DMS153 treated with DMSO at 0.1 percent for 48 hours (cell line): ENCODE measurements at regions not wholly inside any gene's neighbourhood (a gene's known extent, or its start where the extent isn't known, plus 50 kb on each side); places are given as distances from the start of the nearest gene placed in this dataset.

Experiments
- DNase-seq: peaks from one replicate; lab custom pipeline; 2025; ENCODE audit not compliant: unreplicated experiment; lab: John Stamatoyannopoulos, UW

GRCh38 chr9:129245276-129245675 is 67.2 kb upstream of the IER5L start:
- no peak for DNase-seq

DNA sequence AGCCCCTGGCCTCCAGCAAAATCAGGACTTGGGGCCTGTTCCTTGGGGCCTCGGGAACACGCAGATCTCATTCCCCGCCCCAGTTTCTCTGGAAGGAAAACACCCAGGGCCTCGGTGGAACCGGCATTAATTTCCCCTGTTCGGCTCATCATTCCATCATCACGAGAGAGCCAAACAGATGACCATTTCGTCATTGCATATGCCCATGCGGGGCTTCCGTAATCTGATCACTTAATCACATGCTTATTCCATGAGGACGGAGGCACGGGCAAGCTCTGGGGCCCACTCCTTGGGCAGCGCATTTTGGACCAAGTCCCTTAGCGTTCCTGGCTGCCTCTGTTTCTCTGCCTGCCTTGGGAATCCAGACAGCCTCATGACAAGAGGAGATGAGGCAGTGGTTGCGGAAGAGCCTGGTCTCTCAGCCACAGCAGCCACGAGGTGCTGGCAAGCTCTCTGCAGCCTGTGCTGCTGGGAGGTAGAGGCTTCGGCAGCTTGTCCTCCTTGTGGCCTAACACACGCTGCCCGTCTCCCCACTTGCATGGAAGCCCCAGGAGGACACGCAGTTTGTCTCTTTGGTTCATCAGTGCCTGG is 65.0 kb upstream of the IER5L start:
- DNase-seq = peak; percentile 47

DNA sequence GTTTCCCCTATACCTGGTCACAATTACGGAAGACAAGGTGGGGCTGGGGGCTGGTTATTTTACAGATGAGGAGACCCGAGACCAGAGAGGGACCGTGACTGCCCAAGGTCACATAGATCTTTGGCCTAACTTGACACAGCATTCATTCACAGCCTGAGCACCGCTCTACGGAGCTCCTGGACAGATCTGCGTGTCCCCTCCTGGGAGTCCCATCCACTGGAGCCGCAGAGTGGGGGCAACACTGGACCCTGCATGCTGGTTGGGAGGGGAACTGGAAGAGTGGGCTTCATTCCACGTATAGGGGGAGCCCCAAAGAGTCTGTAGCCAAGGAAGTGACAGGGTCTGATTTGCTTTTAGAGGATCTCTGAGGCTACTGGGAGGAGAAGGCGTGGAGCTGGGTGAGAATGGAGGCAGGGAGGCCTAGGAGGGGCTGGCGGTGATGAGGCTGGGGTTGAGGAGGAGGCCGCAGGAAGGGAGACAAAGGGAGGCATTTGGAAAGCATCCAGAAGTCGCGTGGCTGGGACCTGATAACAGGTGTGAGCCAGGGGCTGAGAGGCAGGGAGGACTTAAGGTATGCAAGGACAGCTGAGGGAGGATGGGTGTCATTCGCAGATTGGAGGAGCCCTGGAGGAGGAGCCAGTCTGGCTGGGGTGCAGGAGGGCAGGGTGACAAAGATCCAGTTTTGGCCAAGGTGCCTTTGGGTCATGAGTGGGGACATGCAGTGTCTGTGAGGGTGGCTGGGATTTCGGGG is 64.3 kb upstream of the IER5L start:
- peak; percentile 6 for DNase-seq

GRCh38 chr9:129241725-129242124 is 63.7 kb upstream of the IER5L start:
- no peak for DNase-seq

DNA sequence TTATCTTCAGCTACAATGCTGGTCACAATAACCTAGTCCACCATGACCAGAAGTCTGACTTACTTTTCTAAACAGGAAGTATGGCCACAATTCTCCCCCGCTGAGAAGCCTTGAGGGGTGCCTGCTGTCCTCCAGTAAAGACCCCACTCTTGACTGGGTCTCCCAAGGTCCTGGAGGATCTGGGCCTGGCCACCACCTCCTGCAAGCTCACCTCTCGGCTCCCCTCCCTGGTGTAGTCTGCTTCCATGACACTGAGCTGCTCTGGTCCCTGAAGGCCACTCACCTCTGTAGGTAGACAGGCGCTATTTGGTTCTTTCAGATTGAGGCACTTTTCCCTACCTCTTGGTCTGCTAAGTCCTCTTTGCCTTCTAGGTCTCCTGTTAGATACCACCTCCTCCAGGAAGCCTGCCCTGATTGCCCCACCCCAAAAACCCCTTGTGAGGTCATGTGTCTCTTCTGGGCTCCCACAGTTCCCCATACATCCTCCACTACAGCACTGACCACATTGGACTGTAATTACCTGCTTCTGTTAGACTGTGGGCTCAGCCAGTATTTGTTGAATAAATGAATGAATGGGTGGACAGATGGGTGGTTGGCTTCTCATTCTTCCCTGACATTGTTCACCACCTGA is 62.6 kb upstream of the IER5L start:
- DNase-seq = no peak

GRCh38 chr9:129239946-129240490 is 62.0 kb upstream of the IER5L start:
- DNase-seq = no peak

- DNase-seq = no peak
These were observed 59.7 kb upstream of the IER5L start for GRCh38 chr9:129237803-129238202.

DNA sequence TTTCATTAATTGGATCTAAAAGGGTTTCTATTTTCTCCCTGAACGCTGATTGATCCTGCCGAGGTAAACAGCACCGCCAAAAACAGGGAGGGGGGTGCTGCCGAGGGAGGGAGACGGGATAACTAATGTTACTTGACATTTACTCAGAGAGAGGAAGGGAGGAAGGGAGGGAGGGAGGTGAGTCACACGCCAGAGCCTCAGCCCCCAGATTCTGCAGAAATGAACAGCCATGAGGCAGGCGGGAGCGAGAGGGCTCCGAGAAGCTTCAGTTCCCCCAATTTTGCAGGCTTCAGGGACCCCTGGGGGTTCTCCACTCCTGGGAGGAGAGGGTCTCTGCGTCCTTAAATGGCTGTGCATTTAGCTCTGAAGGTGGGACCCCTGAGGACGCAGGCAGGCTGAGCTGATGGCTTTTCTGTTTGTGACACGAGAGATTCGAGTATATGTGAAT is 59.1 kb upstream of the IER5L start:
- DNase-seq = no peak

GRCh38 chr9:129236441-129237145 is 58.5 kb upstream of the IER5L start:
- DNase-seq = no peak

- DNase-seq = no peak
These were observed 57.9 kb upstream of the IER5L start for GRCh38 chr9:129235931-129236331.

DNA sequence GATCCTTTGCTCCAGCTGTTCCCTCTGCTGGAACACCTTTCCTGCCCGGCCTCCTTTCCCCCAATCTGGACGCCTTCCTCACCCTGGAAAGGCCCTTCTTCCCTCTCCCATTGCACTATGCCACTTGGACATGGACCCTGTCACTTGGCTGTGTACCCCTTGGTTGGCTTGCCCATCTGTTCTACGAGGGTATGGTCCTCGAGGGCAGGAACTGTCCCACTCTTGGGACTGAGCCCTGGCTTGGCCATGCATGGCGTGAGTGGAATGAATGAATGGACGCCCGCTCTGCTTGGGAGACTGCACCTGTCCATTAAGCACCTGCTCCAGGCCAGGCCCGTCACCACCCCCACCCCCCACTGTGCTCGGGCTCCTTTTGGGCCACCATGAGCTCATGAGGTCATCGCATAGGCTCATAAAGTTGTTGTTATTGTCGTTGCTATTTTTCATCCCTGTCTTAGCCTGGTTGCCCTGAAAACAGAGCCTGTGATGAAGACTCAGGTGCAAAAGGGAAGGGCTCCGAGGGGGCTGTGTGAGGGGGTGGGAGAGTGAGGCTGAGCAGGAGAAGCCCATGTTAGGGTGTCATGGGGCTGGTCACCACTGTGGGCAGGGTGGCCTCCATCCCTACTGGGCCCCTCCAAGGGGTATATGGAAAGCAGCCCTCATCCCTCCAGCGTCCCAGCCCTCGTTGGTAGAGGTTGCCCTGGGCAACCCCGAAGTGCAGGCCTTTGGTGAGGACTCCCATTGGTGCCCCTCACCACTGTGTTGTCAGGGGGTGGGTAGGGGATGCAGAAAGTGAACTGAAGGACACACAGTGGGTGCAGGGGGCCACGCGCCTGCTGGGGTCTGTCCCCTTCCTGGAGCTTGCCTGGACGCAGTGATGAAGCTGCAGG is 57.2 kb upstream of the IER5L start:
- no peak for DNase-seq

GRCh38 chr9:129234491-129234890 is 56.4 kb upstream of the IER5L start:
- DNase-seq = no peak

- no peak for DNase-seq
These were observed 55.0 kb upstream of the IER5L start for GRCh38 chr9:129232839-129233591.

DNA sequence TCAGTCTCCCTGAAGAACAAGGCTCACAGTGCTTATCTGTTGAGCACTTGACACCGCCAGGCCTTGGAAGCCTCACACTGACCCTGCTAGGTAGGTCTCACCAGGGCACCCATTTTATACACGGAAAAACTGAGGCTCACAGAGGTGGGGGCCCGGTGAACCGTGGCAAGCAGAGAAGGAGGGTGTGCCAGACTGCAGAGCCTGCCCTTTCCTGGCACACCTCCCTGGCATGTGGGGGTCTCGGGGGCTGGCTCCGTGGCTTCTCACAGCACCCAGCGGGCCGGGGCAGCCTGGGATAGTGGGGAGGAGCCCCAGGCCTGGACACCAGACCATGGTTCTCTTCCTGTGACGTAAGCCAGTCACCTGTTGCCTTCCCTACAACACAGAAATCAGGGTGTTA is 53.7 kb upstream of the IER5L start:
- no peak for DNase-seq

DNA sequence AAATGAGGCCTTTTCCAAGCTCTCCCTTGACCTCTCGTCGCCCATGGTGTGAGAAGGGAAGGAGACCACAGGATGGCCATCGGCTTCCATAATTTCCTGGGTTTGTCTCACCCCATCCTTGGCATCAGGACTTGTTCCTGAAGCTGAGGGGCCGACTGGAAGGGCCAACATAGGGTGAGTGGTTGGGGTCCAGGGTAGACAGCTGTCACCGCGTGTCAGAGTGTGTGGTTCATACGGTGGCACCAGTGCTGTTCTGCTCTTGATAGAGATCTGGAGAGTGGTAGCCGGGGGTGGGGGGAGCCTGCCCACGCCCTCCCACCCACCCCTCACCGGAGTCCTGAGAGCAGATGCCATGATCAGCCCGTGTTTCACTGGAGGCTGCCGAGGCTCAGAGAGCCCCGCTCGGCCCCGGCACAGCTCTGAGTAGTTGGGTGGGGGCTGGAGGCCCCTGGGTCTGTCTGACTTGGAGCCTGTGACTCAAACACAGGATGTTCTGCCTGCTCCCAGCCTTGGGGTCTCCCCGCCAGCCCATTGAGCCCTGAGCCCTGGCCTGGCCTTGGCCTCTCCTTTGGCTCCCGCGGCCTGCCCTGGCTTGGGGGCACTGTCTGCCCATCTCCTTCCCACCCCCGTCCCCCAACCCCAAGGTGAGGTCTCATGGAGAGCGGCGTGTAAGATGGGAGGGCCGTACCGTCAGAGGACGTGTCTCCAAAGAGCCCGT is 53.1 kb upstream of the IER5L start:
- DNase-seq = no peak

GRCh38 chr9:129230302-129230701 is 52.2 kb upstream of the IER5L start:
- DNase-seq = no peak
